ENCODE measurements at regions not wholly inside any gene's neighbourhood (a gene's known extent, or its start where the extent isn't known, plus 50 kb on each side); places are given as distances from the start of the nearest gene placed in this dataset.

DNA sequence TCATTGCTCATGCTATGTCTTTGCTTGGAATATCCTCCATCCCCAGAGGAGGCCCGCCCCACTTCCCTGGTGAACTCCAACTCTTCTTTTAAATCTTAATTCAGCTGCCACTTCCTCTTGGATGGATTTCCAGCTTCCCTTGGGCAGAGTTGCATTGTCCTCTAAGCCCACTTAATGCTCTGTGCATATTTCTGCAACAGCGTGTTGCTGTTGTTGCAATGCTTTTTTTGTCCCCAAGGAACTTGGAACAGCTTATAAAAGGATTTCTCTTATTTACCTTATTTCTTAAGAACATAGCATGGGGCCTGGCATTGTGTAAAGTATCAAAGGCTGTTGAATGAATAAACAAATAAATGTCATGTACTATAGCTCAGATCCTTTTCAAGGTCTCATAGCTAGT is 507.4 kb downstream of the METTL15 start:
- DNase-seq (ENCODE audit: low spot score): no peak

DNA sequence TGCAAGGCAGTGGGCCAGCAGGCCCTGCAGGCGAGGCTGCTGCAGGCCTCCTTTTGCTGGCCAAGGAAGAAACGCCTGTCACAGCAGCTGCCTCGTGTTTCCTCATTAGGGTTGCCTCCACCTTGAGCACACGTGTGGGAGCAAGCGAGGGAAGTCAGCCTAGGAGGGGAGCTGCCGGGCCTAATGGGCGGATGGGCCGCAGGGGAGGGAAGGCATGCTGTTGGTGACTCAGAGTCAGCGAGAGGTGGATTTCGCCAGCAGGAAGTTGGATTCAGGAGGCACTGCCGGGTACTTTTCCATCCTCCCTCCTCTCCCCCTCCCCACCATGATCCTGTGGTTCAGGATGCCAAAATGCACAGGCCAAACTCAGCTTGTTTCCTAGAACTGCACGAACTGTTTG is 498.7 kb downstream of the METTL15 start:
- DNase-seq (ENCODE audit: low spot score): peak; percentile 44

DNA sequence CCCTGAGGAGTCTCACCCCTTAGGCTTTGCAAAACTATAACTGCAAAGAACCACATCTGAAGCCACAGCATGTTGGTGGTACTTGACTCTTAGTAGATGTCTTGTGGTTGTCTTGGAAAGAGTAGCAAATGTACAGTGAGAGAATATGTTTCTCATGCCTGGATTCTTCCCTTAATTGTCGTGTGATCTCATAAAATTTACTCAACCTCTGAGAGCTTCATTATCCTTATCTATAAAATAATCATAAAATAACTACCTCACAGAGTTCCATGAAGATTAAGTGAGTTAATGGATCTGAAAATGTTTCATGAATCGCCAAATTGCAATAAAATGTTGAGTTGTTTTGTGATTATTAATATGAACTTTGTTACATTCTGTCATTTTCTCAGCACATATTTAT is 491.5 kb downstream of the METTL15 start:
- no peak for DNase-seq (ENCODE audit: low spot score)

DNA sequence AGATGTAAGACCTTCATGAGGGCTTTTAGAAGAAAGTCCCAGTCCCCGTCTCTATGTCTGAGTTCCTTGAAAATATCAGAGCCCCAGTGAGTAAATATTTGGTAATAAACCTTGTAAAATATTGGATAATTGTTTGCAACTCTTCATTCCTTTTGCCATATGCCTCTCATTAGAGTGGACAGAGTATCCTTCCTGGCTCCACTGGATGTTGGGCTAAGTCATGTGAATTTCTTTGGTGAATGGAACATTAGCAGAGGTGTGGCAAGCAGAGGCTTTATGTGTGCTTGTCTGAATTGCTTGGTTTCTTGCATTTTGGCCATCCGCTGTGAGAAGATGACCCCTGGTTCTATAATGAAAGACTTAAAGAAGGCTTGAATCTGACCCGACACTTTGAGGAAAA is 490.3 kb downstream of the METTL15 start:
- no peak for DNase-seq (ENCODE audit: low spot score)

DNA sequence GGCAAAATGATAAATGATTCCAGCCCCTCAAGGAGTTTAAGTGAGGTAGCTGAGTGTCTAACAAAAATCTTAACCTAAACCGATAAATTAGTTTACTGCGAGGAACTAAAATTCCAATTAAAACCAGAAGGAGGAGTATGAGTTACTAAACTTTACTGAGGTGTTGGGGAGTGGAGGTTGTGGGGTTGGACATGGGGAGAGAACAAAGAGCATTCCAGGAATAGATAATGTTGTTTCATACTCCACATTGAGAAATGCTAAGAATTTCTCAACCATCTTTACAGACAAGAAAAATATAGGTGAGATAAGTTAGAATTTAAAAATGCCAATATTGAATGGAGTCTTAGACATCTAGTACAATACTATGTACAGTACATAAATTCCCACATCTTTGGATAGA is 488.6 kb downstream of the METTL15 start:
- DNase-seq (ENCODE audit: low spot score): no peak

DNA sequence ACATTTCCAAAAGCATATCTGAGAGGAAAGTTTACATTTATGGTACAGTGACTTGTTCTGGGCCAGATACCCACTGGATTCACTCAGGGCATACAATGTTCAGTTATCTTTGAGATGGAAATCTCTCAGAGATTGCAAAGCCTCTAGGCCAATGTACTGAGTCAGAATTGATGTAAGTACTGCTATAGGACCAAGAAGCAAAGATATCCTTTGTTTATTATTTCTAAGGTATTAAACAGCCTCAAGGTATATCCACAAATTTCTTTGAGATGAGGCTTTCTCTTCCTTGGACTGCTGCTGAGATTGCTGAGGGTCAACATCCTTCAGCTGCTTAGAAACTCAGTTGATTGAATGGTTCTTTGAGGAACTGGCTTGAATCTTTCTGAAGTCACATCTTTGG is 484.0 kb downstream of the METTL15 start:
- no peak for DNase-seq (ENCODE audit: low spot score)

DNA sequence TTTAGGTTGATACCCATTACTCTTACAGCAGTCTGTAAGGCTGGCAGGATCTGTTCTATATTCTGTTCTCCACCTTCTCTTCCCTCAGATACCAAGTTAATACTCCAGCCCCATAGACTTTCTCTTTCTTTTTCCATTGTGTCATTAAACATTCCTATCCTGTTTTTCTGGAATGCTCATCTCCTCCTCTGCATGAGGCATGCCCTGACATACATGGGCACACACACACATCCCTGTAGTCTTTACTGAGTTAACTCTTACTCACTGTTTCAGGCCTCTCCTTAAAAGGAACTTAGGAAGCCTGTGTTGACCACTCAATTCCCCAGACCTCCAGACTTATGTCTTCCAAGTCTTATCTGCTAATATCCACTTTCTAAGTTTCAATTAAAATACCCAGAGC is 476.8 kb downstream of the METTL15 start:
- DNase-seq (ENCODE audit: low spot score): peak; percentile 11

DNA sequence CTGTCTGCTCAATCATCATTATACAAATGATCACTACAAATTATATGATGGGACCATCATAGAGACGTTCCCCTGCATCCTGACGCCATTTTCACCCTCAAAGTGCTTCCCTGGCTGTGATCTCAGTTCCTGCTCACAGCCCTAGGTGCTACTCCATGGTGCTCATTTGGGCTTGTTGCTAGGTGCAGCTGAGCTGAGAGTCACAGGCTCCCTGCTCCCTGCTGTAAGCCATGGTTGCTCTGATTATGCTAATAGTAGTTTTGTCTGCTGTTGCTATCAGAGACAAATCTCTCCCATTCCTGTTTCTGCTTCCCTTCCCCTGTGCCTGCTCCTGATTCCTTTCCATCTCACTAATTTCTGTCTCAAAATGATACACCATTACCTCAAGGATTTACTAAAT is 474.3 kb downstream of the METTL15 start:
- no peak for DNase-seq (ENCODE audit: low spot score)

DNA sequence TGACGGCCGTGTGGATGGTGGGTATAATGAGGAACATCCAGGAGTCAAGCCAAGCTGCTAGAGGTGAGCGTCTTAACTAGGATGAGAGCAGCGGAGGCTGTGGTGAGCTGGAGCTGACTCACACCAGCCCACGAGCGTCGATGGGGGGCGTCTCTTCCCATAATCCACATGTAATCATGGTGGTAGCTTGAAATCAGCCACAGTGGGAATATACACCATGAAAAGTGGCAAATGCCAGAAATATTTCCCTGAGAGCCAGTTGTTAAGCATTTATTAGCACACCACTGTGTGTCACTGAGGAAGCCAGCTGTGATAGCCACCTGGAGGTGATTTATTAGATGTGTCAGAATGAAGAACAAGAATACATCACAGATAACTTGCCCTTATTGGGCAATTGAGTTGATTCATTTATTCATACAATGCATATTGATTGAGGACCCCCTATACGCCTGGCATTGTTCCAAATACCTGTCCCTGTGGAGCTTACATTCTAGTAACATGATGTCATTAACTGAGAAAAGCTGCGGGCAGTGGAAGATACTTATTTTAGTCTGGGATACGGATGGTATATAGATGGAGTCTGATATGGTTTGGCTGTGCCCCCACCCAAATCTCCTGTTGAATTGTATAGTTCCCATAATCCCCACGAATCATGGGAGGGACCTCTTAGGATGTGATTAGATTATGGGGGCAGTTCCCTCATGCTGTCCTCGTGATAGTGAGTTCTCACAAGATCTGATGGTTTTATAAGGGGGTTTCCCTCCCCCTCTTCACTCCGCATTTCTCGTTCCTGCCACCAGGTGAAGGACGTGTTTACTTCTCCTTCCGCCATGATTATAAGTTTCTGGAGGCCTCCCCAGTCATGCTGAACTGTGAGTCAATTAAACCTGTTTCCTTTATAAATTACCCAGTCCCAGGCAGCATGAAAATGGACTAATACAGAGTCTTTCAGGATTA is 473.4 kb downstream of the METTL15 start:
- DNase-seq (ENCODE audit: low spot score): no peak

DNA sequence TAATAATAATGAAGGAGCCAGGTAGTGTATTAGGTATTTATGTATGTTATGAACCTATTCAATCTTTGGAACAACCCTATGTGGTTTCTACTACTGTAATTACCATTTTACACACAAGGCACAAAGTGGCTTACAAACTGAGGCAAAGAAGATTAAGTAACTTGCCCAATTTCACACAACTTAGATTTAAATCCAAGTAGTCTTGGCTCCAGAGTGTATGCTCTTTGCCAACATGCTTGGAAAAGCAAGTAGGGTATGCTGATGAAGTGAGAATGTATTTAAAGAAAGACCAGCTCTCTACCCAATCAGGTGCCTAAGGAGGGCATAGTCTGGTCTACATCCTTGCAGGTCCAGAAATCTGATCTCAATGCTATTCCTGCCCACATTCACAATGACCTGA is 463.2 kb downstream of the METTL15 start:
- DNase-seq (ENCODE audit: low spot score): no peak

DNA sequence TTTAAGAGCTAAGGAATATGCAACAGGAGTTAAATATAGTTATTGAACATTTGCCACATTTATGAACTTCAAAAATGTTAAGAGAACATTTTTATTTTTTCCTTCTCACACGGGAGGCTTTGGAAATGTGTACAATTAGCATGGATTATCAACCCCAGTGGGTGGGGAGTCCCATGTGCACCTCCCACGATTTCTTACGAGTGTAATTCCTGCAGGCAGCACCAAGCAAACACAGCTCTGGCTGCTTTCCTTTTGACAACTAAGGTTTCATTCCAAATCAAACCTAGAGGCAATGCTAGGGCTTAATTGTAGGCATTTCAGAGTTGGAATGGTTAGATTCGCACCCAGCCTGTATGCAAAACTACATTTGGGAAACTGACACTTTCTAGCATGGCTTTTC is 460.9 kb downstream of the METTL15 start:
- no peak for DNase-seq (ENCODE audit: low spot score)

DNA sequence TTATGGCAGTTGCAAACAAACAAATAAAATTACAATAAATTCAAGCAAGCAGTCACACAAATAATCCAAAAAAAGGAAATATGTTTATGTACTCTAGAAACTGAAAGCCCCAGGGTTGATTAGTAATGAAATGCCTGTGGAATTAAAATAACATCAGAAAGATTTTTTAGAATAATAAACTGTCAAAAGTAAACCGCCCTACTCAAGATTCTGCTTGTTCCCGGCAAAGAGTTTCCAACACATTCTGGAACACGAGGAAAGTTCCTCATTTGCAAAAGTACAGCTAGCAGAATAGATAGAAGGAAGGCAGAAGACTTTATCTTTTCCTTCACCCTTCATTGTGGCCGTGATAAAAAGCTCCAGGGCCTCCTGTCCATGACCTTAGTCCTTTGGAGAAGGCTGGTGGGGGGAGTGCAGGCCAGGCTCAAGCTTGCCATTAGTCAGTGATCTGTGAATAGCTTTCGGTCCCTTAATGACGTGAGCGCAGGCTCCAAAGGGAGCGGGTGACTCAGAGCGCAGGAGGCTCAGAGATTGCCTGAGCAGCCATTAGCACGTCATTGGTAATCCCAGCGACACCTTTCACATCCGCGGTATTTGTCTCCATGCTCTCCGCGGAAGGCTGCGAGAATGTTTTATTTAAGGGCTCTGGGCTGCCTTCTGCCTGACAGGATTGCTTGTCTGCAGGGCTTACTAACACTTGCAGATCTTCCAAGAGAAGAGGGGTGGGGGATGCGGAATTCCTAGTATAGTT is 458.3 kb downstream of the METTL15 start:
- DNase-seq (ENCODE audit: low spot score): peak; percentile 95

DNA sequence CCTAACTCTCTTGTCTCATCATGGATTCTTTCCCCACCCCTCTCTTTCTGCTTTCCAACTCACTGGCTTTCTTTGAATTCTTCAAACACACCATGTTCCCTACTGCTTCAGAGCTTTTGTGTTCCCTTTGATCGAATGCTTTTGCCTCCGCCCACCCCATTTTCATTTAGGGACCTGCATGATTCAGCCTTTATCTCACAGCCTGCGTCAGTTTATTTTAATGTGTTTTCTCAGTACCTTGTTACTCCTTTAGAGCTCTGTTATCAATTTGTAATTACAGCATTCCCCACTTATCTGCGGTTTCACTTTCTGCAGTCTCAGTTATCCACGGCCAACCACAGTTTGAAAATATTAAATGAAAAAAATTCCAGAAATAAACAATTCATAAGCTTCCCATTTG is 451.3 kb downstream of the METTL15 start:
- no peak for DNase-seq (ENCODE audit: low spot score)

DNA sequence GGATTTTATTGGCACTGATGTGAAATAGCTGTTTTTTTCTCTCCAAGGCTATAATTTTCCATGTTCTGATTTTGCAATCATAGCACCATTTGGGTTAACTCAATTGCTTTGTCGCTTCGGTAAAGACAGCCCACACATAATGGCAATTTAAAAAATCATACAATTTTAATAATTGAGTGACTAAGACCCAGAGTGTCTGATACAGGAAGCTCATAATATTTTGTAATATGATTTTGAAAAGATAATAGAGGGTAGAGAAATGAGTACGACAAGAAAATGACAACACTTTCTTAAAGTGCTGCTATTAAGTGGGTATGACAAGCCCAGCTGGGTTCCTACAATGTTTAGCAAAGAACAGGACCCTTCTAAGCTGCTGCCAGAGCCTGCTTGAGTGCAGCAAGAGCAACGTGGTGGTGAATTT is 439.1 kb downstream of the METTL15 start:
- no peak for DNase-seq (ENCODE audit: low spot score)

DNA sequence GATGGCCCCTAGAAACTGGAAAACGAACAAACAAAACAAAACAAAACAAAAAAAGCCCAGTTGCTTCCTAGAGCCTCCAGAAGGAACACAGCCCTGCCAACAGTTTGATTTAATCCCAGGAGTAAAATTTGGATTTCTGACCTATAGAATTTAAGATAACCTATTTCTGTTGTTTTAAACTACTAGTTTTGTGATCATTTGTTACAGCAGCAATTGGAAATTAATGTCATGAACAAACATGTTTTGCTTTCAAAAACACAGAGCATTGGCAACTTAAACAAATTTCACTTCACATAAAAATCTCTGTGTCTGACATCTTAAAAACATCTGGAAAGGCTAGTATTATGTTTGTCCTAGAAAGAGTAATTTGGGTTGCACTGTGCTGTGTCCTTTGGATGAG is 437.3 kb downstream of the METTL15 start:
- DNase-seq (ENCODE audit: low spot score): no peak

DNA sequence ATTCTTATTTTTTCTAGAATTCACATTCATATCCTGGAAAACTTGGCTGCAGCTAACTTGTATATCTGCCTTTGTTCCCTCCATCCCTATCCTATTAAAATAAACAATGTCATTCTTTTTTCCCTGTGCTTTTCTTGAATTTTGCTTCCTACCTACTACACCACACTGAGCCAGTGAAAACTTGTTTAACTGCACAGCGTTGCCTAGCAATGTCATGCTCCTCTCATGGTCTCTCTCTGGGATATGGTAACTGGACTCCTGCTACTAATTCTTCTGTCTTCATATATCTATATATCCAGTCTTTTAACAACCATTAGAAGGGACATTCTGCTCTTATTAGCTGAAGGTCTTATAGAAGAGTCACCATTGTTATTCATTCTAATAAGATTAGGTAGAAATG is 434.4 kb downstream of the METTL15 start:
- DNase-seq (ENCODE audit: low spot score): no peak

DNA sequence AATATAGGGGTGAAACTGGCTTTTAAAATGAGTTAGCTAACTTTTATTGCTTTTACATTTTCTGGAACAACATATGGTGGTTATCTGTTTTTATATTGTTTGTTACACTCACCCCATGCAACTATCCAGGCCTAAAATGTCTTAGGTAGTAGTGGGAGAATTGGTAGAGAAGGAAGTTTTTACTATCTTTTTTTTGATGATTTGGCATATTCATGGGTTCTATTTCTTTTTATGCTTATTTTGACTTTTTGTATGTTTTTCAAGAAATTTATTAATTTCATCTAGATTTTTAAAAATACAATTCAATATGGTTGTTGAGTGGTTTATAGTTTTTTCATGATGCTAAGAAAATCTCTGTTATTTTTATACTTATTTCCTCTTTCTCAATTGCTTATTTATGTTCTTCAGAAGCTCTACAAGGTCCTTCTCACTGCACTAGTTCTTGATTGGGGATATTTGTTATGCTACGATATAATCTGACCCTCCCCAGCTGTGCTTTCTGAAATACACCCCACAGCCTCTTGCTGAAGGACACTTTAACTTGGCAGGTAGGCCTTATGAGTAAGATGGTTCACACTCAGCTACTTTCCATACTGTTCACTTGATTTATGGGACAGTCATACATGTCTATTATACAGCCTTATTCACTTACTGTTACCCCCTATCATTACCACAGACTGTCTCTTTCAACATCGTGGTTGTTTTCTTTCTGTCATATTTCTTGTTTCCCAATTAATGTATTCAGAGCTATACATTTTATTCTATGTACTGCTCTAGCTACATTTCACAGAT is 431.2 kb downstream of the METTL15 start:
- no peak for DNase-seq (ENCODE audit: low spot score)

DNA sequence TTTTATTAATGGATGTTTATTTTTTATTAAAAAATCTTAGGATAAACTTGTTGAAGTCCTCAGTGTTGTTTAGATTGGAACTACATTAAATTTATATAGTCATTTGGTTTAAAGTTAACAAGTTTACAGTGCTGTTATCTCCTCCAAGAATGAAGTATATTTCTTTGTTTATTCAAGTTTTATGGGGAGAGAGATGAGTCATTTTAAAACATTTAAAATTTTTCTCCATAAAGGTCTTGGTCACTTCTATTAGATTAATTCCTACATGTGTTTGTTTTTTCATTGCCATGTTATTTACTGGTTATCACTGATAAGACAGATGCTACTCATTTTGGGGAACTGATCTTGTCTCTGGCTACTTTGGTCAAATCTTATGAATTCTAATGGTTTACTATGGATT is 429.6 kb downstream of the METTL15 start:
- DNase-seq (ENCODE audit: low spot score): no peak

DNA sequence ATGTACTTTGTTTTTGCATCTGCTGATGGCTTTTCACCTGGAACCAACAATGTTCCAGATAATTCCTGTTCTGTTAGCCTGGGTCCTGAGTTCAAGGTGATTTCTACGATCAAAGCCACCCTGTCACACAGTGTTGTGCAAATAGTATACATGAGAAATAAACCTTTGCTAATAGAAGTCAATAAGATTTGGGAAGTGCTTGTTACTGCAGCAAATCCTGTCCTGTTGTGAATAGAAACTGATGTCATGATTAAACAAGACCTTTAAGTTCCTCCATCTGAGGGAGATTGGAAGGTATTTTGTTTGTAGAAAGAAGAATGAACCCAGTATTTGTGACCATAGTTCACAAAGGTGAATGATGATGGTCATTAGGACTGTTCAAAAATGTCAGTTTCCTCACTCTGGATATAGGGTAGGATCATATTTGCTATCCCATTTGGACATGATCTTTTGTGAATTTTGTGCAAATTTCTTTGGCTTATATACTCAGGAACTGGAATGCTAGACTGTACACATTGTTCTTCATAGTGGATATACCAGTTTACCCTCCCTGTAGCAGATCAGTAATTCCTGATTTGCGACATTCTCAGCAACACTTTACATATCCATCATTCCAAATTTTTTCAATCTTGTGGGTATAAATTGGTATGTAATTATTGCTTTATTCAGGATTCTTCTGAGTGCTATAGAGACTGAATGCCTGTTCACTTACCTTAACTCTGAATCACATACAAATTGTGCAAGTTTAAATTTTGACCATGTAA is 428.5 kb downstream of the METTL15 start:
- DNase-seq (ENCODE audit: low spot score): no peak

DNA sequence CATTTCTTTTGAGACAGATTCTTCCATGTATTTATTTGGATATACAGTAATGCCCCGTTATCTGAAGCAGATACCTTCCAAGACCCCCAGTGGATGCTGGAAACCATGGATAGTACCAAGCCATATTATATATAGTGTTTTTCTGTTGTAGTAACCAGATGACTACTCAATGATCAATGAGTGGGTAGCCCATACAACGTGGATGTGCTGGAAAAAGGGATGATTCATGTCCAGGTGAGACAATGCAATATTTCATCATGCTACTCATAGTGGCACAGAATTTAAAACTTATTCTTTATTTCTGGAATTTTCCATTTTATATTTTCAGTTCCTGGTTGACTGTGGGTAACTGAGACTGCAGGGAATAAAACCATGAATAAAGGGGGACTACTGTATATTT is 427.5 kb downstream of the METTL15 start:
- DNase-seq (ENCODE audit: low spot score): no peak

DNA sequence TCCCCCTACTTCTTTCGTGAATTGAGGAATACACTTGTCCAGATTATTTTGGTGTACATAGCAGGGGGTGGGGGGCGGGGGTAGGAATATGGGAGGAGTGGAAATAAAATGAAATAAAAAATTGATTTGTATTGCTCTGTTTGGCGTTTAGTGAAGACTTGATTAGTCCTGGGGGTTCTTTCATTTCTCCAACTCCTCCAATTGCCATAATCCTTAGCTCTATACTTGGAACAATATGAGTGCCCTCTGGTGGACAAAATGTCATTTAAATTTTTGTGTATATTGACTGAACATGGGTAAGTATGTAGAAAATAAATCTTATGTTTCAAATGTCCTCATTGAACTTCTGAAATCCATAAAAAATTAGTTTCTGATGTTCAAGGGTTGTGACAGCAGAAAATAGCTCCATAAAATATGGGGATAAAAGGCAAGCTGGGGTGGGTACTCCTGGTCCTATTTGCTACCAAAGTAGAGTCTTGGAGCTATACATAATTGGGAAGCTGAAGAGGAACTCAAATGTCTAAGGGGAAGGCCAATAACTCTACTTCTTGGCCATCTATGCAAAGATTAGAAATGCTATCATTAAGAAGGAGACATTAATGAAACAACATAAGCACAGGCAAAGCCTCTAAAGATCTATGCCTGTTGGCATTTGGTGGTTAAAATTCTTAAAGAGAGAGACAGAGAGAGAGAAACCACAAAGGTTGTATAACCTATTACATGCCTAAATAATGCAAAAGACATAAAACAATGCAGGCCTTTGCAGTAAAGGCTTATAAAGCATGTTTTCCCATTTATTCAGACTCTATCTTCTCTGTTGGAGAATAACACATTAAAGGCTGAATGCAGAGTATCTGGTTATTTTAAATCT is 421.6 kb downstream of the METTL15 start:
- DNase-seq (ENCODE audit: low spot score): peak; percentile 43
